ENCODE measurements at regions not wholly inside any gene's neighbourhood (a gene's known extent, or its start where the extent isn't known, plus 50 kb on each side); places are given as distances from the start of the nearest gene placed in this dataset.

DNA sequence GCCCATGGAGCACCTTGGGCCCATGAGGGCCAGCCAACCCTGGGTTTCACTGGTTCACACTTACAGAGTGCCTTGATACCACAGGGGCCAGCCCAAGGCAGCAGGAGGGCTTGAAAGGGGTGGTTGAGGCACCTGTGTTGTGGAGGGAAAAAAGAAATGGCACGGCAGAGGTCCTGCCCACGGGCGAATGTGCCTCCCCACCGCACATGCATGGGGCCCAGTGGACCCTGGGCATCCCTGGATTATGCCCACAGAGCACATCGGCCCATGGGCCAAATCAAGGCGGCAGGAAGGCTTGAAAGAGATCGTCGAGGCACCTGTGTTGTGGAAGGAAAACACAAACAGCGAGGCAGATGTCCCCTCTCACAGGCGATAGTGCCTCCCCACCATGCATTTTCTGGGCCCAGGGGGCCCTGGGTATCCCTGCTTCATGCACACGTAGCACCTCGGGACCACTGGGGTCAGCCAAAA, 378.1 kb downstream of the ALG10 start:
- H3K4me2 ChIP-seq (ENCODE audit: low read length), result no peak overlapping the region
- H3K9me3 ChIP-seq (ENCODE audit: control insufficient read depth, low read length), result no peaks in the 10 kb centered on the region
- H3K4me1 ChIP-seq, result no peaks in the 10 kb centered on the region
- TF ChIP-seq, protein P1, sequence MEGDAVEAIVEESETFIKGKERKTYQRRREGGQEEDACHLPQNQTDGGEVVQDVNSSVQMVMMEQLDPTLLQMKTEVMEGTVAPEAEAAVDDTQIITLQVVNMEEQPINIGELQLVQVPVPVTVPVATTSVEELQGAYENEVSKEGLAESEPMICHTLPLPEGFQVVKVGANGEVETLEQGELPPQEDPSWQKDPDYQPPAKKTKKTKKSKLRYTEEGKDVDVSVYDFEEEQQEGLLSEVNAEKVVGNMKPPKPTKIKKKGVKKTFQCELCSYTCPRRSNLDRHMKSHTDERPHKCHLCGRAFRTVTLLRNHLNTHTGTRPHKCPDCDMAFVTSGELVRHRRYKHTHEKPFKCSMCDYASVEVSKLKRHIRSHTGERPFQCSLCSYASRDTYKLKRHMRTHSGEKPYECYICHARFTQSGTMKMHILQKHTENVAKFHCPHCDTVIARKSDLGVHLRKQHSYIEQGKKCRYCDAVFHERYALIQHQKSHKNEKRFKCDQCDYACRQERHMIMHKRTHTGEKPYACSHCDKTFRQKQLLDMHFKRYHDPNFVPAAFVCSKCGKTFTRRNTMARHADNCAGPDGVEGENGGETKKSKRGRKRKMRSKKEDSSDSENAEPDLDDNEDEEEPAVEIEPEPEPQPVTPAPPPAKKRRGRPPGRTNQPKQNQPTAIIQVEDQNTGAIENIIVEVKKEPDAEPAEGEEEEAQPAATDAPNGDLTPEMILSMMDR (IDR thresholded peaks at IDR 0.05), result no peak
- no peak overlapping the region for H3K9ac ChIP-seq
- no peaks in the 10 kb centered on the region for H3K27me3 ChIP-seq (ENCODE audit: control insufficient read depth, insufficient read depth, low read length)
- H3K4me3 ChIP-seq (ENCODE audit: low read depth, low read length), result no peak overlapping the region
- H2AFZ ChIP-seq, result no peak overlapping the region
- no peaks in the 10 kb centered on the region for H3K79me2 ChIP-seq
- no peak overlapping the region for H3K27ac ChIP-seq
- H3K36me3 ChIP-seq (ENCODE audit: control insufficient read depth, insufficient read depth, low read length), result no peaks in the 10 kb centered on the region

DNA sequence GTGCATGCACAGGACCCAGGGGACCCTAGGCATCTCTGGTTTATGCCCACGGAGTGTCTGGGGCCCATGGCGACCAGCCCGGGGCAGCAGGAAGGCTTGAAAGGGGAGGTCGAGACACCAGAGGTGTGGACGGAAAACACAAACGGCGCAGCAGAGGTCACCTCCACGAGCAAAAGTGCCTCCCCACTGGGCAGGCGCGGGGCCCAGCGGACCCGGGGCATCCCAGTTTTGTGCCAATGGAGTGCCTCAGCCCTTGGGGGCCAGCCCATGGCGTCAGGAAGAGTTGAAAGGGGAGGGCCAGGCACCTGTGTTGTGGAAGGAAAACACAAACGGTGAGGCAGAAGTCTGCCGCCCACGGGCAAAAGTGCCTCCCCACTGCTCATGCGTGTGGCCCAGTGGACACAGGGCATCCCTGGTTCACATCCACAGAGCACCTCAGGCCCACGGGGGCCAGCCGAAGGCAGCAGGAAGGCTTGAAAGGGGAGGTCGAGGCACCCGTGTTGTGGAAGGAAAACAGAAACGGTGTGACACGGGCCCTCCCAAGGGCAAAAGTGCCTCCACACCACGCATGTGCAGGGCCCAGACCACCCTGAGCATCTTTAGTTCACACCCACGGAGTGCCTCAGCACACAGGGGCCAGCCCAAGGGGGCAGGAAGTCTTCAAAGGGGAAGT, 378.8 kb downstream of the ALG10 start:
- TF ChIP-seq, protein P1 (IDR thresholded peaks at IDR 0.05), result no peak
- Histone ChIP-seq H2AFZ (no peak overlapping the region), H3K27me3 (ENCODE audit: control insufficient read depth, insufficient read depth, low read length) (no peaks in the 10 kb centered on the region), H3K4me1 (no peaks in the 10 kb centered on the region), H3K9me3 (ENCODE audit: control insufficient read depth, low read length) (no peaks in the 10 kb centered on the region), H3K36me3 (ENCODE audit: control insufficient read depth, insufficient read depth, low read length) (no peaks in the 10 kb centered on the region), H3K4me2 (ENCODE audit: low read length) (no peak overlapping the region), H3K9ac (no peak overlapping the region), H3K79me2 (no peaks in the 10 kb centered on the region), H3K4me3 (ENCODE audit: low read depth, low read length) (no peak overlapping the region), H3K27ac (no peak overlapping the region)

DNA sequence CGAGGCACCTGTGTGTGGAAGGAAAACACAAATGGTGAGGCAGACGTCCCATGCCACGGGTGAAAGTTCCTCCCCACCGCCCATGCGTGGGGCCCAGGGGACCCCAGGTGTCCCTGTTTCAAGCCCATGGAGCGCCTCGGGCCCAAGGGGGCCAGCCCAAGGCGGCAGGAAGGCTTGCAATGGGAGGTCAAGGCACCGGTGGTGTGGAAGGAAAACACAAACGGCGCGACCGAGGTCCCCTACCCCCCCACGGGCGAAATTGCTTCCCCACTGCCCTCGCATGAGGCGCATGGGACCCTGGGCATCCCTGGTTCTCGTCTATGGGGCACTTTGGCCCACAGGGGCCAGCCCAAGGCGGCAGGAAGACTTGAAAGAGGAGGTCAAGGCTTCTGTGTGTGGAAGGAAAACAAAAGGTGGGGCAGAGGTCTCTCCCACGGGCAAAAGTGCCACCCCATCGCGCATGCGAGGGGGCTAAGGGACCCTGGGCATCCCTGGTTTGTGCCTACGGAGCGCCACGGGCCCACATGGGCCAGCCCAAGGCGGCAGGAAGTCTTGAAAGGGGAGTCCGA, 379.4 kb downstream of the ALG10 start:
- Histone ChIP-seq H3K79me2 (no peaks in the 10 kb centered on the region), H3K36me3 (ENCODE audit: control insufficient read depth, insufficient read depth, low read length) (no peaks in the 10 kb centered on the region), H2AFZ (no peak overlapping the region), H3K4me1 (no peaks in the 10 kb centered on the region), H3K4me2 (ENCODE audit: low read length) (no peak overlapping the region), H3K9ac (no peak overlapping the region), H3K27ac (no peak overlapping the region), H3K4me3 (ENCODE audit: low read depth, low read length) (no peak overlapping the region), H3K9me3 (ENCODE audit: control insufficient read depth, low read length) (no peaks in the 10 kb centered on the region), H3K27me3 (ENCODE audit: control insufficient read depth, insufficient read depth, low read length) (no peaks in the 10 kb centered on the region)
- TF ChIP-seq, protein P1 (IDR thresholded peaks at IDR 0.05), result no peak

DNA sequence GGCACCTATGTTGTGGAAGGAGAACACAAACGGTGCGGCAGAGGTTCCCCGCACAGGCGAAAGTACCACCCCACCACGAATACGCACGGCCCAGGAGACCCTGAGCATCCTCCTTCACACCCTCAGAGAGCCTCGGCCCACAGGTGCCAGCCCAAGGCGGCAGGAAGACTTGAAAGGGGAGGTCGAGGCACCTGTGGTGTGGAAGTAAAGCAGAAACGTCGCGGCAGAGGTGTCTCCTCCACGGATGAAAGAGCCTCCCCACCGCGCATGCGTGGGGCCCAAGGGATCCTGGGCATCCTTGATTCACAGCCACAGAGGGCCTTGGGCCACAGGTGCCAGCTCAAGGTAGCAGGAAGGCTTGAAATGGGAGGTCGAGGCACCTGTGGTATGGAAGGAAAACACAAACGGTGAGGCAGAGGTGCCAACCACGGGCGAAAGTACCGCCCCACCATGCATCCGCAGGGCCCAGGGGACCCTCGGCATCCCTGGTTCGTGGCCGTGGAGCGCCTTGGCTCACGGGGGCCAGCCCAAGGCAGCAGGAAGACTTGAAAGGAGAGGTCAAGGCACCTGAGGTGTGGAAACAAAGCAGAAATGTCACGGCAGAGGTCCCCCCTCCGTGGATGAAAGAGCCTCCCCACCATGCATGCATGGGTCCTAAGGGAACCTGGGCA, 380.1 kb downstream of the ALG10 start:
- Histone ChIP-seq H3K9me3 (ENCODE audit: control insufficient read depth, low read length) (no peaks in the 10 kb centered on the region), H3K4me3 (ENCODE audit: low read depth, low read length) (no peak overlapping the region)
- TF ChIP-seq, protein P1 (IDR thresholded peaks at IDR 0.05), result no peak

More for the DNA sequence above, 380.1 kb downstream of the ALG10 start:
- H3K27ac ChIP-seq, result no peak overlapping the region
- H3K36me3 ChIP-seq (ENCODE audit: control insufficient read depth, insufficient read depth, low read length), result no peaks in the 10 kb centered on the region
- no peak overlapping the region for H2AFZ ChIP-seq
- H3K9ac ChIP-seq, result no peak overlapping the region
- H3K4me2 ChIP-seq (ENCODE audit: low read length), result no peak overlapping the region
- no peaks in the 10 kb centered on the region for H3K79me2 ChIP-seq
- H3K4me1 ChIP-seq, result no peaks in the 10 kb centered on the region
- no peaks in the 10 kb centered on the region for H3K27me3 ChIP-seq (ENCODE audit: control insufficient read depth, insufficient read depth, low read length)

Measured in parathyroid adenoma (tissue), 2 donors.